H1 (cell line): ENCODE measurements at regions not wholly inside any gene's neighbourhood (a gene's known extent, or its start where the extent isn't known, plus 50 kb on each side); places are given as distances from the start of the nearest gene placed in this dataset.

Source experiments
- KDM5A ChIP-seq: fragments of 200-600 bp; IDR thresholded peaks from 2 replicates; pipeline ENCODE4 v1.7.1; 2012; ENCODE audit warnings: mild to moderate bottlenecking, low read length, inconsistent platforms, mixed read lengths
- SP4 ChIP-seq: IDR thresholded peaks from 2 replicates; pipeline ENCODE4 v1.6.1; 2012; ENCODE audit warnings: low read length, inconsistent platforms

GRCh38 chrX:150253959-150254620 lies 109.0 kb upstream of the MAMLD1 start (continued):
- TF ChIP-seq SP4 (no peak), KDM5A (no peak)
